Kidney tubule cell (primary cell): ENCODE measurements at regions not wholly inside any gene's neighbourhood (a gene's known extent, or its start where the extent isn't known, plus 50 kb on each side); places are given as distances from the start of the nearest gene placed in this dataset.
"Not testable (repeated sequence)": the region's sequence is repeated elsewhere in the genome, so short reads cannot be mapped to it uniquely, and the experiment has no call there.

Experiments used
- DNase-seq: peaks from one replicate; pipeline ENCODE4 v3.0.0-alpha.2; 2018; ENCODE audit warnings: low spot score

GRCh38 chr13:27327633-27328032 is 57.0 kb downstream of the RASL11A start:
- no peak for DNase-seq

- no peak for DNase-seq
These were observed 58.6 kb downstream of the RASL11A start for GRCh38 chr13:27329210-27329609.

GRCh38 chr13:27334774-27335435 is 64.3 kb downstream of the RASL11A start:
- DNase-seq = no peak

- peak; percentile 20 for DNase-seq
These were observed 65.5 kb downstream of the RASL11A start for GRCh38 chr13:27336014-27336673.

- DNase-seq = no peak
These were observed 67.6 kb downstream of the RASL11A start for GRCh38 chr13:27338207-27338606.

GRCh38 chr13:27338816-27339215 is 68.2 kb downstream of the RASL11A start:
- DNase-seq = no peak

GRCh38 chr13:27339299-27339698 is 68.7 kb downstream of the RASL11A start:
- no peak for DNase-seq

GRCh38 chr13:27341616-27342015 is 71.0 kb downstream of the RASL11A start:
- peak; percentile 17 for DNase-seq

GRCh38 chr13:27347211-27347772 is 76.7 kb downstream of the RASL11A start:
- no peak for DNase-seq

- no peak for DNase-seq
These were observed 76.0 kb upstream of the GTF3A start for GRCh38 chr13:27348461-27348860.

GRCh38 chr13:27349458-27349857 is 75.0 kb upstream of the GTF3A start:
- DNase-seq = no peak

- DNase-seq = not testable (repeated sequence)
These were observed 73.6 kb upstream of the GTF3A start for GRCh38 chr13:27350825-27351224.

GRCh38 chr13:27352698-27353097 is 71.7 kb upstream of the GTF3A start:
- DNase-seq = no peak

- peak; percentile 72 for DNase-seq
These were observed 71.2 kb upstream of the GTF3A start for GRCh38 chr13:27353166-27353583.

GRCh38 chr13:27353708-27354107 is 70.7 kb upstream of the GTF3A start:
- no peak for DNase-seq

- no peak for DNase-seq
These were observed 70.0 kb upstream of the GTF3A start for GRCh38 chr13:27354379-27354778.

- no peak for DNase-seq
These were observed 68.5 kb upstream of the GTF3A start for GRCh38 chr13:27355894-27356293.

GRCh38 chr13:27358420-27358819 is 66.0 kb upstream of the GTF3A start:
- no peak for DNase-seq

GRCh38 chr13:27359199-27359821 is 65.1 kb upstream of the GTF3A start:
- DNase-seq = peak; percentile 61

GRCh38 chr13:27360562-27360961 is 63.9 kb upstream of the GTF3A start:
- DNase-seq = no peak

- peak; percentile 85 for DNase-seq
These were observed 62.2 kb upstream of the GTF3A start for GRCh38 chr13:27362064-27362751.

GRCh38 chr13:27363637-27364036 is 60.8 kb upstream of the GTF3A start:
- DNase-seq = not testable (repeated sequence)
